HG02884 (cell line): ENCODE measurements at regions not wholly inside any gene's neighbourhood (a gene's known extent, or its start where the extent isn't known, plus 50 kb on each side); places are given as distances from the start of the nearest gene placed in this dataset.

Experiments
- ATAC-seq: cut with Tn5 transposase; IDR thresholded peaks from one replicate; pipeline ENCODE4 v1.9.1; 2021; ENCODE audit warnings: mild to moderate bottlenecking, moderate library complexity; ENCODE audit not compliant: unreplicated experiment

DNA sequence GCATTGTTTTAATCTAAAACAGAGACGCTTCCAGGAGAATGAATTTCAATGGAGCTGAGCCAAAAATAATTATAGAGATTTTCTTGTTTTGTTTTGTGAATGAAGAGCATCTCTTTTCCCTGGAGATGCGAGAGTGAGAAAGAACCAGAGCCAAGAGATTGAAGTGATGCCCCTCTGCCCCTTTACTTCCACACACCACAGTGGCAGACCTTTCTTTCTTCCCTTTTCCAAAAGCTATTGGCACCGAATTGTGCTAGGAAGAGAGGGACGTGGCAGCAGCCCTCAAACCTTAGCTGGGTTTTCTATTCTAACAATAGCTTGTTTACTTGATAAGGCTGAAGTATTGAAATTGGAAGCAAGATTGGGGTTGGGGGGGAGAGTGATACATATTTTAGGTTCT is 133.0 kb upstream of the TMEM161B start:
- no peak for ATAC-seq

DNA sequence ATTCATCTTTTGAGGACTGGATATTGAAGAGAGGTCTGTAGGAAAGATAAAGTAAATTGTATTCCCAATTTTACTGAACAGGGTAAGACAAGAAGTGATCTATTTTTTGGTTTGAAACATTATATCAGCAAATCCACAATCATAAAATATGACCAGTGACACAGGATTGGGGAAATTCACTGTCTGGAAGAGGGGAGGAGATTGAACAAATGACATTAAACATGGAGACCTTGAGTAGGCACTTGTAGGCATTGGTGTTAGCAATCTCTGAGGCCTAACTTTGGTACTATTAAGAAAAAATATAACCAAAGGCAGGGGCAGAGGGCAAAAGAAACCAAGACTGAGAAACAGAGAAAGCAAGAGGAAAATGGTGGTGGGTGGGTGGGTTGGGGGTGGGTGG is 132.6 kb upstream of the TMEM161B start:
- ATAC-seq: no peak

DNA sequence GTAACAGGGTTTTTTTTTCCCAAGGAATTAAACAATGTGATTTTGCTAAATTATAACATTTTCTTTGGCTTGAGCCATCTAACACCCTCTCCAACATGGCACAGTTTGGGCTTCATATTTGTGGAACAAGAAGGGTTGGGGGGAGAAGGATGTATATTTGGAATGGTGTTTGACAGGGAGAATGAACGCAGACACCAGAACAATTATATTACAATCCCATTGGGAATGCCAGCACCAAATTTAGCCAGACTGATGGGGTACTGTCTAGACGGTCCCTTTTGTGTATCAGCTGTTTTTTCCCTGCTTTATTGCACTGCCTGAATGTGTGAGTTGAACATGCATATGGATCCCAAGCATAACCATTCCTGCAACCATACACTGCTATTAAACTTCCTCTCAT is 130.9 kb upstream of the TMEM161B start:
- no peak for ATAC-seq

DNA sequence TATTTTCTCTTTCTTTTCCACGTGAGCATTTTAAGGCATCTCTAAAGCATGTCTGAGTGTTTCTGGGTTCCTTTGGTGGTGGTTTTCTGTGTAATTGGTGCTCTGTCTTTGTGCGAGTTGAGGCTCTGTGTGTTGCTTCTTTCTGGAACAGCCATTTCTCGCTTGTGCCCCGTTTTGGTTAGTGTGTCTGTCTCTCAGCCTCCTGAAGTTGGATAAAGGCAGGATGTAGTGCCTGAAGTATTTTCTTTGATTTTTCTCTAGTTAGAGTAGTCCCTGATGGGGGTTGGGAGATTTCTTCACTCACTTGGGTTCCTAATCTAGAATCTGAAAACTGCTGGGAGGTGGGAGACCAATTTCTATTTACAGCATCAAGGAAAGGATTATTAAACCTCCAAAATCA is 129.7 kb upstream of the TMEM161B start:
- ATAC-seq: no peak

DNA sequence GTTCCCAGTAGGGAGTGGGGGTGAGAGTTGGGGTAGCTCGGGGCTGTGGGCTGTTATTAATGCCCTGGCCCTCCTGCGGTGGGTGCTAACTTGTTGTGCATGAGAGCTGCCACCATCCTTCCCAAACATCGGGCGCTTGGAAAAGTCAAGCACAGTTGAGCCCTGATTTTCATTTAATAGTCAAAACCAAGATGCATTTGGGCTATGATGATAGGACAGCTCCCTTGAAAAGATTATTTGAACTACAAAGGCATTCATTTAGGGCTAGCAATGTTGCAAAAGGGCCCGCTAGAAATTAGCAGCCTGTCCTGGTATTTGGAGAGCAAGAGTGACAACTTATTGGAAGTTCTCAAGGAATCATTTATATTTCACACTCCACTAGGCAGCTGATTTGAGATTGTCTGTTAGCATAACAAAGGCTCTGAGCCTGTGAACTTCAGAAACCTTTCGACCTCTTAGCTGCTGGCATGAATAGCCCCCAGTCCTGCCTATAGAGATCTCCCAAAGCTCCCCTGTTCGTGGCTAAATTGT is 128.2 kb upstream of the TMEM161B start:
- no peak for ATAC-seq

DNA sequence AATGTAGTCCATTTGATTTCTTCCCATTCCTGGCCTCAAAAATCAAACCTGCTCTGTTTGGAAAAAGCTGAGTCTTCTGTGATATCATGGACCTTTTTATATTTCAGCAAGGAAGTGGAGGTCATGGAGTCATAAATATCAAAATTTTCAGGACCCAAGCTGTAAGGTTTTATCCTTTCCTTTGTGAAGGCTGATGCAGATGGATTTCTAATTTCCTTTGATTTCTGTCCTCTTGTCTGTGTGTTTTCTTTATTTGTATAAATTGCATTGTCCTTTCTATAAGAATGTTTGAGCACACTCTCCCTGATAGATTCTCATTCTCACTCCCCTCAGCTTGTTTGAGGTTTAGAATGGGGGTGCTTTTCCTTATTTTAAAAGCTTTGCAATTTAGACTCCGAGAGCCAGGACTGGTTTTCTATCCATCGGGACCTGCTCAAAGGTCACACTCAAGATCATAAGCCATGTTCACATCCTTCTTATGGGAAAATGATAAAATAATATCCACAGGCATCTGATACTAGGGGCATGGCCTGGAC is 127.4 kb upstream of the TMEM161B start:
- ATAC-seq: no peak

DNA sequence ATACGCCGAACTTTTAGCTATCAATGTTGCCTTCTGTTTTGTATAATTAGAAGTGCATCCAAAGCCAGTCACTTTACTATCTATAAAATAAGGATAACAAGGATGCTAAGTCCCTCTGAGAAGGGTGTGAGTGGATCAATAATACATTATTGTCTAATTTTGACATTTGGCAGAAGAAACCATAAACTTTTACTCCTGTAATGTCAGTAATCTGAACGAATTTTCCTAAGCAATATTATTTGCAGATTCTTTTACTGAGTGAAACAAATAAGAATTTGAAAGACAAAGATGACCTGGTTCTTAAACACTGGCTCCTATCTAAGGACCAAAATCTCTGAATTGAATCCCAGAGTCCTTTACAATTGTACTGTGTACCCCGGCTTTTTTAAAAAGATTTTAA is 126.6 kb upstream of the TMEM161B start:
- no peak for ATAC-seq

DNA sequence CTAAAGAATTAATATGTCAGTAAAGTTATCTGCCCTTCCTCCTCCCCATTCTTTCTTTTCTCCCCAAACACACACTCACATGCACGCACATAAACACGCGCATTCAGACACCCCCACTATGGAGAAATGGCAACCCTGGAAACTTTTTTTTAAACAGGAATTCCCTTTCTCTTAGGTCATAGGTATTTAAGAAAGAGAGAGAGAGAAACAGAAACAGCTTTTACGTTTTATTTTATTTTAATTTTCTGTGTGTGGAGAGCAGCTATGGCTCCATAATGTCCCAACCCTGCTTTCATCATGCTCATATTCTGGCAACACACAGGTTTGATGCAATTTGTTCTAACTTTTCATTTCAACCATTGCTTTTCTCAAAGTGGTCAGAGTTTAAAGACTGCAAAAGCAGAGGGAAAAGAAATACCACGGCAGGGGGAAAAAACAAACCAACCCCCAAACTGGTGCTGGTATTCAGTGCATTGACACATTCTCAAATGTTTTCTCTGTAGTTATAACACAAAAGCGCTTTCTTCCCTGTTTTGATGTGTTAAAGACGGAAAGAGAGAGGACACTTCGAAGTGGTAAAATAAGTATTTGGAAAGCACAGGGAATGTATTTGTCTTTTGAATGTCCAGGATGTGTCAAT is 126.0 kb upstream of the TMEM161B start:
- no peak for ATAC-seq

DNA sequence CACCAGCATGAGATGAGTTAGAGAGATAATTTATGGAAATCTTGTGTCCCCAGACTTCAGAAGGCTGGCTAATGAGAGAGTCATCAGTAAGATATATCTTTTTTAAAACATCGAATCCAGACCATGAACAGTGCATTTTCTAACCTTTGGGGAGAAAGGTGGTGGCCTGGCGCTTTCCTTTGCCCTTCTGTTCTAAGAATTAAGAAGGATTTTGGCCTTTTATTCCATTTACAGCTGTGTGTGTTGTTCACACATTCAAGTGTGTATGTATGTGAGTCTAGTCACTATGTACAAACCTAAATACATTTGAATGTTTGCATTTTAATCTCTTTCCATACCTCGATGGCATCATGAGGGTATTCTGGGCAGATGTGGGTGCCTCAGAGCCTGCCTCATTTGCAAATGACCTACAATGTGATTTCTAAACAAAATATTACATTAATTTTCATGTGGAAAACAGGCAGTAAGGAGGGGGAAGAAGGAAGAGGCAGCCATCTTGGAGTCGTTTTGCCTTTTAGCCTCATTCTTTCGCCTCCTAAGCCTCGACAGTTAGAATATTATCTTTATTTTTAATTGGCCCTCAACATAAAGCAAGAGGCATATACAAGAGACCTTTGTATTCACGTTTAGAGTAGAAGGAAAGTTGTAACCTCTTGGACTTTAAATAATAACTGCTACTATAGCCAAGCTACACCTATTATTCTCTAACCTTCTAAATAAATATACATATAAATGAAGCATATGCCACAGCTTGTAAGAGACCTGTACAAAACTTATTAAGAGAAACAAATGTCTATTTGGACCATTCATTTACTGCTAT is 125.3 kb upstream of the TMEM161B start:
- no peak for ATAC-seq

DNA sequence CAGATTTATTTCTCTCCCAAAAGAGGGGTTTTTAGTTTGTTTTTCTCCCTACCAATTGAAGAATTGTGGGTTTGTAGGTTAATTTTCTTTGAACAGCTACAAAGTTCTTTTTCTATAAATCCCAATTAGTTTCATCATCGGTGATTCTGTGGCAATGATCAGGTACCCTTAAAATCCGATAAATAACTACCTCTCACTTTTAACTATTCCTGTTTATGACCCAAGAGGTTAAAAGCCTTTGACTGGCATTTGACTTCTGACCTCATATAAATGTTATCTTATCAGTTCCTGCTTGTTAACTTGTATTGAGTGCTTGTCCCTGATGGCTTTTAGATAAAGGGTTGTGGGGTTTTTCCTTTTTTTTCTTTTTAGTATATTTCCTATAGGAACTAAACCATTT is 124.4 kb upstream of the TMEM161B start:
- no peak for ATAC-seq

DNA sequence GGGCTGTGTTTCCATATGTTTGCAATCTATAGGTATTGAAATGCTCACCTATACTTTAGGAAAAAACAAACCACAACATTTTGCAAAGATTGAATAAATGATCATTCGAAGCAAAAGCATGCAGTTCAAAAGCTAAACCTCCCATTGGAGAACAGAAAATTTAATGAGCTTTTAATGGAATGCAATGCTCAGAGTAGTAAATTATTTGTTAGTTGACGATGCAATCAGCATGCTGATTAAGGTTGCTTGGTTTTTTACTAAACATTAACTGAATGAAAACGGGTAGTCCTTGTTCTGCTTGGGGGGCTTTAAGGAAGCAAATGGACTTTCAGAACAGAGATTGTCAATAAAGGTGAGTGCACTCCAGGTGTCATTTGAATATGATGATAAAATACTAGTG is 123.3 kb upstream of the TMEM161B start:
- no peak for ATAC-seq

DNA sequence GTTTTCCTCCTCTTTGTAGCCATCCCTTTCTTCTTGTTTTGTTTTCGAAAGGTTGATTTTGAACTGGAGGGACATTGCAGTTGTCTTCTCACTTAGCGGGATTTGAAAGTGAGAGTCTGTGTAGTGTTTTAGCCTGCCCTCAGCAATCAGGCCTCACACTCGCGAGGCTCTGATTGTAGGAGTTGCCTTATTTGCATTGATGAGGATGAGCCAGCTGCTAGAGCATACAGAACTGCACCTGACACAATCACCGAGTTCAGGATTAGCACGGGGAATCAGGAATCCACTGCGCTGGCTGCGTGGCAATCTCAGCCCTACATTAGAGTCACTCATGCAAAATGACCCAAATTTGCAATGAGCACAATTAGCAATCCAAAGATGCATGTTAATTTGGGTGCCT is 122.5 kb upstream of the TMEM161B start:
- ATAC-seq: no peak

DNA sequence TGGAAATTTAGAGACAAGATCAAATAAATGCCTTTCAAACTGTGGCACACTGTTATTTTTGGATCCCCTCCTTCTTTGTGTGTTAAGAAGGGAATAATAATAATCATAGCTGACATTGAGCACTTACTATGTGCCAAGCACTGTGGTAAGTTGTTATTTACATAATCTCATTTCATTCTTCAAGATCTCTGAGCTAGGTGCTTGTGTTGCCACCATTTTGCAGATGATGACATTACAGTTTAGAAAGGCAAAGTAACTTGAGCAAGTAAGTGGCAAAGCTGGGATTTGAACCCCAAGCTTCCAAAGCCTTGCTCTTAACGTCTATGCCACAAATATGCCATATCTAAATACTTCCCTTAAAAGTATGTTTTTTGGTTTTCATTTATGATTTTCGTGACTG is 121.8 kb upstream of the TMEM161B start:
- no peak for ATAC-seq

DNA sequence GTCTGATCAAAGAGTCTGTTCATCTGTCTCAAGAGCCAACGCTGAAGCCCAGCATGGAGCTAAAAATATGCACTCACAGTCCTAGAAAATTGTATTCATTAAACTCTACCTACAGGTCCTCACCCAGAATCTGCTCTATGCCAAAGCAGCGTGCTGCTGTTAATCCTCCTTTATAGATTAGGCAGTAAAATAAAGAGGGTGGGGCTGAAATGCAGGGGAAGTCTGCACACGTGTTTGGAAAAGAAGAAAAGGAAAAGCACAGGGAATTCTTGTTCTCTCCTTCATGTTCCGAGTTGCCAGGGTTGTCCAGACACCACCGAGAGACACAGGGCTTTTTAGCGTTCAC is 121.4 kb upstream of the TMEM161B start:
- no peak for ATAC-seq

DNA sequence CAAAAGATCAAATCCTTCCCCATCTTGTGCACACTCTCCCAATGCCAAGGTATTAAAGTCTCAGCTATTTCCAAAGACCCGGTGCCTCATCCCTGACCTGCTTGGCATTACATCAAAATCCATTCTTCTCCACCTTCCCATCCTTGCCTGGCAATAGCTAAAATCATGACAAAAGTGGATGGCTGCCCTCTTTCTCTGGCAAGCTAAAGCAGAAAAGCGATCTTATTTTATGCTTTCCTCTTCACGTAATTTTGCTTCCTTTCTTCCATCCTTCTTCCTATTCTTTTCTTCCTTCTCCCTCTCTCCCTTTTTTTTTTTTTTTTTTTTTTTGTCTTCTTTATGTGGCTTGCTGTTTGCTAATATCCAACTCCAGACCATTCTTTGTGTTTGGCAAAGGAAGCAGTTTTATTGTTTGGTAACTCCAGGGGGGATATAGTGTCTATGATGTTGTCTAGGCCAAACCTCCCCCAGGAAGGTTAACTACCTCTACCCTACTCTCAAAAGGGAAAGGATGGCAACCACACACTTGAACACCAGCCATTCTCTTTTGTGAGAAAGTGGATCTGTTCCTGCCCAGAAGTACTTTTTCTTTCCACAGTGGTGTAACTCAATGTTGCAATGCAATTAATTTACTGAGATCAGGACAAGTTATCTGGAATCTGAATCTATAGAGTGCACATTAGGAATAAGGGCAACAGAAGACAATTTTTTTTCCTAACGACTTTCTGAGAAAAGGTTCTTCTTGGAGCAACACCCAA is 120.9 kb upstream of the TMEM161B start:
- no peak for ATAC-seq

DNA sequence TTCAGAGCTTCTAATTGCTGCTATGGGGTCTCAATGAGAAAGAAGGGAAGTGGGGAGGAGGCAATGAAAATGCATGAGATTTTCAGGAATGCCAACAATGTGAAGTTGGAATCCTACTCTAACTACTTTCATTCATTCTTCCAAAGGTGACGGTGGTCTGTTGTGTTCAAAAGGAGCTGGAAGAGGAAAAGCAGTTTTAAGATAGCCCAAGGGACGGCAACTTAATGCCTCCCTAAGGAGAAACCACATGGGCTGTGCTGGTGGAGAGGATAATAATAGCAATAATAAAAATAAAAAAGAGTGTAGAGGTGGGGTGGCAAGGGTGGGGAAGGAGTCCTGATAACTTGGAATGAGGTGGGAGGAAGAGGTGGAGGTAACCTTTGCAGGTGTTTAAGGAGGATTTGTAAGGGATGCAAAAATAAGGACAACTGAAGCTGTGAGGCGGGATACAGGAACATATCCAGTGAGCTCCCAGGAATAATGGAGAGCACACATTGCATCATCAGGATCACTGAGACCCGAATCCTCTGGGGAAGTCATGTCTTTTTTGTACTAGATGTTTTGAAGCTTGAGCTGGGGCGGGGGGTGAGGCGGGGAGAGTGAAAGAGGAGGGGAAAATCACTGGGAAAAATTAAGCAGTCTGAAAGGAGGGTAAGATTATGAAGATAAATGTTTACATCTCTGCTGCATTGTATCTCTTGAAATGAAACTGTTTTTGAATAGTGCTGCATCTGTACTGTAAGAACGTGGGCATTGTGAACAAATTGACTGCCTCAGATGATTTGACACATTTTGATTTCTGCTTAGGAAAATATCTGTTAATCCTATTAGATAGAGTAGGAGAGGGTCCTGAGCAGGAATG is 120.1 kb upstream of the TMEM161B start:
- ATAC-seq: no peak

DNA sequence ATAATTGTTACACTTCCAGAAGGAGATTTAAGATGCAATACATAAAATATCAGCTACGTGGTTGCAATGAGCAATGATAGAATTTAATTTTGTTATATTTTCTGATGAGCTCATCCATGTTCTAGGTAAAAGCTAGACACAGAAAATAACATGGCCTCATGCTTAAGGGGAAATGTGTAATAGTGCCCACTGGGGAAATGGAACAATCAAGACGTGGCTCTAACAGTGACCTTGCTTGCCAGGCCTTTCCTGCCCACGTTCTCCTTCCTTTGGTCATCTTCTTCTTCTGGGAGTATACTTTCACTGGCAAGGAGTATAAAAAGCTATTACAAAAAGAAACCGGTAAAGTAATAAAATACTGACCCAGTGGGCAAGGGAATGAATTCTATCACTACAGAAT is 116.2 kb upstream of the TMEM161B start:
- ATAC-seq: no peak

DNA sequence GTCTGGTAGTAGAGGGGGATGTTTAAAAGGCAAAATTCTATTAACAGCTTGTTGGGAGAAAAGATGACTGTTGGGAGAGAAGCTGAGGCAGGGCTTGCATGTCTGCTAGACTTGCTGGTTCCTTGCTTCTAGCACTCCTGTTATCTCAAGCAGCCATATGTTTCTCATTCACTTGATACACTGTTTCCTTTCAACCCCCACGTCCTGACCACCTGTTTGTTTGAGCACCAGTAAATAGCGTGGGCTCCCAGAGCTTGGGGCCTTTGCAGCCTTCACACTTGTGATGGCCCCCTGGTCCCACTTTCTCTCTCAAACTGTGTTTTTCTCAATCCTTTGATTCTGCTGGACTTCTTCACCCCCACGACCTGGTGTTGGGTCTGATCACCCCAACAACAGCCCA is 111.7 kb upstream of the TMEM161B start:
- no peak for ATAC-seq

DNA sequence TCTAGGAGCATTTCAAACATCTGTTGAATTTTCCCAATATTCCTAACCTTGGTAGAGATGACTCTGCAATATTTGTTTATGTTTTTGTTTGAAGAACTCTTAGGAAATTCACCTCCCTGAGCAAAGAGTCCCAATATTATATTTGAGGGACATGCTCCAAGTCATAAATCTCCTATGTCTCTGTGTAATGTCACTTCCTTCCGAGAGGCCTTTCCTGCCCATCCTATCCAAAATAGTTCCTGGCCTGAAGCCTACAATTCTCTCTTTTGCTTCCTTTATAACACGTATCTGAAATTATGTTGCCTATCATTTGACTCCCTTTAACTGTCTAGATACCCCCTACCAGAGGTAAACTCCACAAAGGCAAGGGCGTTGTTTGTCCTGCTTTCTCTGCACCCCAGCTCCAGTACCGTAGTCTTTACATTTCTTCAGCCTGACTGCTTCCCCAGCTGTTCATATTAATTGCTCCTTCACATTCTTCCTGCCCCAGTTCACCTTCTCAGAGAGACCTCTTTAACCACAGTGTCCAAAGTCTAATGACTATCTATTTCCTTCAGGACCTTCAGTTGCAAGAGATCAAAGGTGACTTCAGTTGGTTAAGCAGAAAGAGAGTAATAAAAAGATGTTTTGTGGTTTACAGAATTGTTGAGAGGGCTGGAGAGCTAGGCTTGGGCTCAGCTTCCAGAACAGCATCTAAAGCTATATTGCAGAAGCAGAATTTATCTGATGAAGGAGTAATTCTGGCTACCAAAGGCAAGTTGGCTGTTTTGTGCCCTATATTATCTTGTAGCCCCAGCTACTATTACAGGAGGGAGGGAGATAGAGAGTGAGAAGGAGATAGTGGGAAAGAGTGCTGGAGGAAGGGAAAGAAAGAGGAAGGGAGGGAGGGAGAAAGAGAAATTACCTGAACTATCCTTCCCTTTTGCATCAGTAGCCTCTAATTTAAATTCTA is 109.3 kb upstream of the TMEM161B start:
- ATAC-seq: no peak

DNA sequence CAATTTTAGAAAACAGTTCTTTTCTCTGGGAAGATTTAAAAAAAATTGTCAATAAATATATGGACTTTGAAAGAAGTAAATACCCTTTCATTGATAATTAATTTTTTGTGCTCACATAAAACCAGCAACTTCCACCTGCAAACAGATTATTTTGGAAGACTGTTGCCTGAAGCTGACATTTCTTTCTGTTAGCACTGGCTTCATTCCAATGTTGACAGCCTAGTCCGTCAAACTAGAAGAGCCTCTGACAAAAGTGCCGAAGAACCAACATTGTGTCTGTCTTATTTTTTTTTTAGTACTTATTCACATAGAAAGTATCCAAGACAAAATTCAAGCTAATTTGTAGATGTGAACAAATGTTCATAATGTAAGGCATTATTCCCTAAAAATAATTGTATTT is 108.6 kb upstream of the TMEM161B start:
- no peak for ATAC-seq
